Activated CD8-positive, alpha-beta memory T cell treated with anti-CD3 and anti-CD28 coated beads, Interleukin-2, amount 50 U/mL, for 1 hour (primary cell): ENCODE measurements at regions not wholly inside any gene's neighbourhood (a gene's known extent, or its start where the extent isn't known, plus 50 kb on each side); places are given as distances from the start of the nearest gene placed in this dataset.

ENCODE experiments used
- DNase-seq: peaks from one replicate; pipeline ENCODE4 v3.0.0-alpha.2; 2020; ENCODE audit errors: extremely low read depth

- DNase-seq, result no peak
Observed at GRCh38 chr18:67290421-67290820, 226.1 kb downstream of the DSEL start.

- no peak for DNase-seq
Observed at GRCh38 chr18:67285583-67285982, 230.9 kb downstream of the DSEL start.

- no peak for DNase-seq
Observed at GRCh38 chr18:67282796-67283195, 233.7 kb downstream of the DSEL start.

GRCh38 chr18:67281746-67282145 is 234.8 kb downstream of the DSEL start:
- DNase-seq, result no peak

- DNase-seq, result no peak
Observed at GRCh38 chr18:67280486-67281242, 235.9 kb downstream of the DSEL start.

GRCh38 chr18:67279988-67280387 is 236.5 kb downstream of the DSEL start:
- DNase-seq, result no peak

- no peak for DNase-seq
Observed at GRCh38 chr18:67278984-67279383, 237.5 kb downstream of the DSEL start.

- no peak for DNase-seq
Observed at GRCh38 chr18:67276638-67277037, 239.9 kb downstream of the DSEL start.

GRCh38 chr18:67273288-67273687 is 243.2 kb downstream of the DSEL start:
- no peak for DNase-seq

- DNase-seq, result no peak
Observed at GRCh38 chr18:67269206-67269605, 247.3 kb downstream of the DSEL start.

GRCh38 chr18:67268530-67268929 is 248.0 kb downstream of the DSEL start:
- DNase-seq, result no peak

GRCh38 chr18:67266246-67267237 is 250.0 kb downstream of the DSEL start:
- no peak for DNase-seq

- no peak for DNase-seq
Observed at GRCh38 chr18:67265464-67266245, 250.9 kb downstream of the DSEL start.

- DNase-seq, result no peak
Observed at GRCh38 chr18:67261931-67262552, 254.5 kb downstream of the DSEL start.

- DNase-seq, result no peak
Observed at GRCh38 chr18:67260841-67261240, 255.7 kb downstream of the DSEL start.

GRCh38 chr18:67250776-67251424 is 265.6 kb downstream of the DSEL start:
- DNase-seq, result no peak

- DNase-seq, result no peak
Observed at GRCh38 chr18:67243799-67244587, 272.5 kb downstream of the DSEL start.

- no peak for DNase-seq
Observed at GRCh38 chr18:67242001-67242400, 274.5 kb downstream of the DSEL start.

- no peak for DNase-seq
Observed at GRCh38 chr18:67241299-67241698, 275.2 kb downstream of the DSEL start.

- no peak for DNase-seq
Observed at GRCh38 chr18:67239826-67240225, 276.7 kb downstream of the DSEL start.
